KMS-11 (cell line): ENCODE measurements at regions not wholly inside any gene's neighbourhood (a gene's known extent, or its start where the extent isn't known, plus 50 kb on each side); places are given as distances from the start of the nearest gene placed in this dataset.
"Not testable (repeated sequence)": the region's sequence is repeated elsewhere in the genome, so short reads cannot be mapped to it uniquely, and the experiment has no call there.

Source experiments
- H2AFZ ChIP-seq: fragments of 200-600 bp; sonication (generic); 2 replicates; pipeline ENCODE4 v1.6.1; 2016; ENCODE audit warnings: antibody characterized with exemption, mixed run types, low read depth
- H3K27ac ChIP-seq: fragments of 200-600 bp; sonication (generic); 2 replicates; pipeline ENCODE4 v1.6.1; 2016; ENCODE audit warnings: mild to moderate bottlenecking, mixed run types
- H3K27me3 ChIP-seq: fragments of 200-600 bp; sonication (generic); 2 replicates; pipeline ENCODE4 v1.6.1; 2017; ENCODE audit warnings: mild to moderate bottlenecking, low read depth, mixed run types, moderate library complexity; ENCODE audit not compliant: insufficient read depth
- H3K36me3 ChIP-seq: fragments of 200-600 bp; sonication (generic); 2 replicates; pipeline ENCODE4 v1.6.1; 2017; ENCODE audit warnings: mild to moderate bottlenecking, mixed run types; ENCODE audit not compliant: insufficient read depth
- H3K4me1 ChIP-seq: fragments of 200-600 bp; sonication (generic); 2 replicates; pipeline ENCODE4 v1.6.1; 2016; ENCODE audit warnings: mild to moderate bottlenecking, low read depth, mixed run types; ENCODE audit not compliant: poor library complexity, severe bottlenecking
- H3K4me2 ChIP-seq: fragments of 200-600 bp; sonication (generic); 2 replicates; pipeline ENCODE4 v1.7.0; 2016; ENCODE audit warnings: mild to moderate bottlenecking, mixed run types
- H3K4me3 ChIP-seq: fragments of 200-600 bp; sonication (generic); IDR thresholded peaks from 2 replicates; pipeline ENCODE4 v1.6.1; 2017; ENCODE audit warnings: low read depth, low read length, mixed read lengths; ENCODE audit not compliant: insufficient read depth
- H3K79me2 ChIP-seq: fragments of 200-600 bp; sonication (generic); 2 replicates; pipeline ENCODE4 v1.6.1; 2016; ENCODE audit warnings: low read depth, mixed run types; ENCODE audit not compliant: insufficient read depth
- H3K9ac ChIP-seq: fragments of 200-600 bp; sonication (generic); 2 replicates; pipeline ENCODE4 v1.6.1; 2016; ENCODE audit warnings: mild to moderate bottlenecking, mixed run types
- H4K20me1 ChIP-seq: fragments of 200-600 bp; sonication (generic); 2 replicates; pipeline ENCODE4 v1.6.1; 2016; ENCODE audit warnings: mild to moderate bottlenecking, mixed run types; ENCODE audit not compliant: insufficient read depth

- H3K4me1 ChIP-seq = peaks cover 31% of the 10 kb centered on the region
- not testable (repeated sequence) for H3K27me3 ChIP-seq, H3K4me3 ChIP-seq, H3K9ac ChIP-seq, H3K79me2 ChIP-seq, H2AFZ ChIP-seq, H3K36me3 ChIP-seq, H4K20me1 ChIP-seq
- H3K27ac ChIP-seq = peak overlapping the region; percentile 28; the same call in 1 of the 2 replicates
- H3K4me2 ChIP-seq = peak overlapping the region; percentile 54; the same call in 1 of the 2 replicates
Observed at GRCh38 chr1:83403500-83403899, 595.4 kb downstream of the TTLL7 start.

GRCh38 chr1:83401146-83401545, 597.8 kb downstream of the TTLL7 start:
- H4K20me1 ChIP-seq, H3K27ac ChIP-seq, H3K36me3 ChIP-seq, H3K4me2 ChIP-seq, H3K27me3 ChIP-seq, H3K79me2 ChIP-seq, H2AFZ ChIP-seq, H3K4me3 ChIP-seq, H3K9ac ChIP-seq: not testable (repeated sequence)
- H3K4me1 ChIP-seq = peaks cover 21% of the 10 kb centered on the region

GRCh38 chr1:83400173-83400572, 598.8 kb downstream of the TTLL7 start:
- not testable (repeated sequence) for H3K36me3 ChIP-seq, H3K4me2 ChIP-seq, H3K9ac ChIP-seq, H2AFZ ChIP-seq, H4K20me1 ChIP-seq, H3K27me3 ChIP-seq, H3K79me2 ChIP-seq, H3K27ac ChIP-seq, H3K4me3 ChIP-seq
- peaks cover 20% of the 10 kb centered on the region for H3K4me1 ChIP-seq

- H3K27me3 ChIP-seq, H3K27ac ChIP-seq, H3K4me2 ChIP-seq, H3K36me3 ChIP-seq, H3K4me1 ChIP-seq, H2AFZ ChIP-seq, H3K79me2 ChIP-seq, H4K20me1 ChIP-seq, H3K4me3 ChIP-seq, H3K9ac ChIP-seq: not testable (repeated sequence)
Observed at GRCh38 chr1:83398125-83398524, 600.8 kb downstream of the TTLL7 start.

DNA sequence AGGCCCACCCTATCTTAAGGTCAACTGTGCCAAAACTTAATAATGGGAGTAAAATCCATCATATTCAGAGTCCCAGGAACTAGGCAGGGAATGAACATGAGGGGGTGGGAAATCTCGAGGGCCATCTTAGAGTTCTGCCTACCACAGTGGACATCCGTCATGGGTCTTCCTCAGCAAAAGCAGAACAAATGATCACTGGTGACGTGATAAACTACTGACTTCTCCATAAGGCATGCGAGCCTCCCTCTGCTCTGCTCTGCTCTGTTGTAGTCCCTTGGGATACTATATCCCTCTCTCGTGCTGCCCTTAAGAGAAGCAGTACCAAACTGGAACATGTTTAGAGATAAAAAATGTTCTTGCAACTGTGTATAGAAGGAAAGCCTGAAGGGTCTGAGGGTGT, 603.8 kb downstream of the TTLL7 start:
- not testable (repeated sequence) for H3K27me3 ChIP-seq, H4K20me1 ChIP-seq, H3K9ac ChIP-seq, H2AFZ ChIP-seq, H3K4me1 ChIP-seq, H3K79me2 ChIP-seq, H3K4me3 ChIP-seq, H3K27ac ChIP-seq, H3K4me2 ChIP-seq, H3K36me3 ChIP-seq

DNA sequence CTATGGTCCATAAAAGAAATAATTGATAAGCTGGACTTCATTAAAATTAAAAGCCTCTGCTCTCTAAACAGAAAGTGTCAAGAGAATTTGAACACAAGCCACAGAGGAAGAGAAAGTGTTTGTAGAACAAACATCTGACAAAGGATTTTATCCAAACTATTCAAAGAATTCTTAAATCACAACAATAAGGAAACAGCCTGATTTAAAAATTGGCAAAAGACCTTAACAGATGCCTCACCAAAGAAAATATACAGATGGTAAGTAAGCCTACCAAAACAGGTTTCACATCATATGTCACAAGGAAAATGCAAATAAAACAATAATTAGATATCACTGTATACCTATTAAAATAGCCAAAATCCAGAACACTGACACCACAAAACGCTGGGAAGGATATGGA, 612.0 kb downstream of the TTLL7 start:
- H4K20me1 ChIP-seq = not testable (repeated sequence)

GRCh38 chr1:83383107-83383506, 615.8 kb downstream of the TTLL7 start:
- H3K79me2 ChIP-seq, H3K36me3 ChIP-seq, H3K4me1 ChIP-seq, H3K27me3 ChIP-seq, H2AFZ ChIP-seq, H4K20me1 ChIP-seq, H3K27ac ChIP-seq, H3K4me3 ChIP-seq, H3K4me2 ChIP-seq, H3K9ac ChIP-seq: not testable (repeated sequence)

More for the DNA sequence above, 612.0 kb downstream of the TTLL7 start:
- H3K4me3 ChIP-seq, H3K4me1 ChIP-seq, H3K79me2 ChIP-seq, H3K9ac ChIP-seq, H3K27me3 ChIP-seq, H2AFZ ChIP-seq, H3K27ac ChIP-seq, H3K36me3 ChIP-seq, H3K4me2 ChIP-seq: not testable (repeated sequence)

- not testable (repeated sequence) for H4K20me1 ChIP-seq, H3K9ac ChIP-seq, H3K36me3 ChIP-seq, H3K79me2 ChIP-seq, H3K4me2 ChIP-seq, H3K27ac ChIP-seq, H3K4me1 ChIP-seq, H2AFZ ChIP-seq, H3K4me3 ChIP-seq, H3K27me3 ChIP-seq
Observed at GRCh38 chr1:83373018-83373417, 625.9 kb downstream of the TTLL7 start.

GRCh38 chr1:83369853-83370252, 629.1 kb downstream of the TTLL7 start:
- not testable (repeated sequence) for H3K27me3 ChIP-seq, H3K79me2 ChIP-seq, H3K36me3 ChIP-seq, H4K20me1 ChIP-seq, H3K4me1 ChIP-seq, H2AFZ ChIP-seq, H3K27ac ChIP-seq, H3K9ac ChIP-seq, H3K4me2 ChIP-seq, H3K4me3 ChIP-seq

DNA sequence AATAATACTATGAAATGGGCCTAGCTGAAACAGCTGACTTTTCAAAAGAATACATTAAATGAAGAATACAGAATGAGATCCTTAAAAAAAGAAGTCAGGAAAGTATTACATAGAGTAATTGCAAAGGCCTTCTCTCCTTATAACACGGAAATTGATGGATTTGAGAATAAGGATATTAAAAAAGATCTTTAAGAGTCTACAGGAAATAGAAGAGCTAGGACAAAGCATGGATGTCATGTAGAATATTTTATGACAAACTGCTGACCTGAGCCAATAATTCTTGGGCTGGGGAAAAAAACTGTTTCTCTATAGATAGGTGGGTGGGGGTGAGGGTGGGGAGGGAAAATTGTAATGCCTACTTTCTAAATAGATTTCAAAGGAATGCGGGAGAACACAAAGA, 633.6 kb downstream of the TTLL7 start:
- H3K4me2 ChIP-seq, H3K27ac ChIP-seq, H3K4me1 ChIP-seq, H3K4me3 ChIP-seq, H3K27me3 ChIP-seq, H3K79me2 ChIP-seq, H2AFZ ChIP-seq, H3K36me3 ChIP-seq, H4K20me1 ChIP-seq, H3K9ac ChIP-seq: not testable (repeated sequence)

DNA sequence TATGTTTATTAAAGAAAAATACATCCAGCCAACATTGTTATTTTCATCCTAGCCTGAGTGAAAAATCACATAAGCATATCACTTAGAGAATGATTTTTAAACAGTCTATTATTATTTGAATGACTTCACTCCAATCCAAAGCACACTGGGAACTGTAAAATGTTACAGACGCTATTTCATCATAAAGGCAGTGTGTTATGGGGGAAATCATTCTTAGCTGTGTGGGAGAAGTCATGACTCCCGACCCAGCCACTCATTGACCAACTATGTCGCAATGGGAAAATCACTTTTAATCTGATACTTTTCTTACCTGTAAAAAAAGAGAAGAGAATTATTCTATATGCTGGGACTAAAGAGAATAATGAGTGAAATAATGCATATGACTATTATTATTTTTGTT, 653.6 kb downstream of the TTLL7 start:
- not testable (repeated sequence) for H4K20me1 ChIP-seq, H3K27me3 ChIP-seq, H3K4me1 ChIP-seq, H3K79me2 ChIP-seq, H3K27ac ChIP-seq, H3K36me3 ChIP-seq, H3K9ac ChIP-seq, H2AFZ ChIP-seq, H3K4me3 ChIP-seq, H3K4me2 ChIP-seq
